HG03354 (cell line): ENCODE measurements at regions not wholly inside any gene's neighbourhood (a gene's known extent, or its start where the extent isn't known, plus 50 kb on each side); places are given as distances from the start of the nearest gene placed in this dataset.

Experiments
- ATAC-seq: cut with Tn5 transposase; IDR thresholded peaks from one replicate; pipeline ENCODE4 v1.9.1; 2021; ENCODE audit warnings: mild to moderate bottlenecking; ENCODE audit not compliant: unreplicated experiment, poor library complexity, severe bottlenecking

DNA sequence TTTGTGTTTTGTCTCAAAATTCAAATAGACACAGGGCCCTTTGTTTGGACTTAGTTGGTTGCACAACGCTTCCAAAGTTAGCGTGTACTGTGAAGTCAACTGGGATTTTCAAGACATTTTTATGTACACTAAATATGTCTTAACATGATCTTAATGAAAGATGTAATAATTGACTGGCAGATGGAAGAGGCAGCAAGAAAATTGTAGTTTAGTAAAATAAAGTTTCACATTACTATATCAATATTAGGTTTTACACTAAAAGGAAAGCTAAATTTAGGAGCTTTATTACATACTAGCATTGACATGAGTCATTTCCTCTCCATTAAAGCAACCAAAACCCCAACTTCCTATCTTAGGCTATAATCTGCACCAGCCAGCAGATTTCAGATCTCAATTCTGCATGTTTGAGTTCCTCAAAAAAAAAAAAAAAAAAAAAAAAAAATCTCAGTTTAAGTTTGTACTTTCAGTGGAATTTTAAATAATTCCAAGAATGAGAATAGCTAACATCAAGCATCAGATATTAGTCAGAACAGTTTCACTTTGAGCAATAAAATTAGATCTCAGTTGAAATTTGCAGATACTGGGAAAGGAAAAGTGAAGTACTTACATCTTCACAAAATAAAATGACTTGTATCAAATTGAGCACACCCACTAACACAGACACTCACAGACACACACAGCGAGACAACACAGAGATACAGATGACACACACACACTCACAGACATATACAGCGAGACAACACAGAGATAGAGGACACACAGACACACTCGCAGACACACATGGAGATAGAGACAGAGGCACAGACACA, 346.6 kb upstream of the KLF6 start:
- ATAC-seq = peak; percentile 67

DNA sequence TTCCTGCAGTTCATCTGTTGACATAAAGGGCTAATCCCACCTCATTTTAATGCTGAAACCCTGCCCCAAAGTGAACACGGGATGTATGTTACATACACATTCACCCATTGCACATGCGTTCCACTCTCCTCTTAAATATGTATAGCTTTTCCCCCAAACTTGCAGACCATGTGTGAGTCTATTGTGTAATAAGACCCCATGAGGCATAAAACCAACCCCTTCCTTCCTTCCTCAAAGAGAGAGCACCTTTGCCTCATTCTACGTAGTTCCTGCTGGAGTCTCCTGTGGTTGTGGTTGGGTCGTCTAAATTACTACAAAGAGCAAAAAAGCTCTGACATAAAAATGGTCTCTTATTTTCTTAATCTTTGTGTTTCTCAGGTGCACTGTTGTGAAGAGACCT, 345.7 kb upstream of the KLF6 start:
- ATAC-seq = no peak

DNA sequence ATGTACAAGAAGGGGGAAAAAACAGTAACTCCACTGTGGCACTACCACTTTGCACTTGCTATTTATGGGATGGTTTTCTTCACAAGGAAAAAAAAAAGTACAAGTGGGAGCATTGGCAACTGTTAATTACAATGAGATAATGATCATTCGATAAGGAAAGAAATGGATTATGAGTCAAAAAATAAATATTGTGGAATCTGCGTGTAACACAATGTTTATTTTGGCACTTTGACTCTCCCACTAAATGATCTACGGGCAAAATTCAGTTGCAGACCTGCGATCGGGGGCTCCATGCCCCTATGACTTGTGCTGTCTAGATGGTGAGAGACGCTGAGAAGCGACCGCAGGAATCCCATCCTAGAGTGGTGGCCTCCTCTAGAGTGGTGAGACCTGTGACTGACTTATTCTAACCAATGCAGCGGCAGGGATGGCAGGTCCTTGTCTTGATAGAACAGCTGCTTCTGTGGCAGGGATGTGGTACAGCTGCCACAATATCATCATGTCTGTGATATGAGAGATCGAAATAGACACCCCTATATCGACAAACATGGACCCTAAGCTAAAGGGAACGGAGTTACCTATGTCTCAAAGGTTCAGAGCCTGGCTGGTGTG, 345.0 kb upstream of the KLF6 start:
- ATAC-seq = no peak

DNA sequence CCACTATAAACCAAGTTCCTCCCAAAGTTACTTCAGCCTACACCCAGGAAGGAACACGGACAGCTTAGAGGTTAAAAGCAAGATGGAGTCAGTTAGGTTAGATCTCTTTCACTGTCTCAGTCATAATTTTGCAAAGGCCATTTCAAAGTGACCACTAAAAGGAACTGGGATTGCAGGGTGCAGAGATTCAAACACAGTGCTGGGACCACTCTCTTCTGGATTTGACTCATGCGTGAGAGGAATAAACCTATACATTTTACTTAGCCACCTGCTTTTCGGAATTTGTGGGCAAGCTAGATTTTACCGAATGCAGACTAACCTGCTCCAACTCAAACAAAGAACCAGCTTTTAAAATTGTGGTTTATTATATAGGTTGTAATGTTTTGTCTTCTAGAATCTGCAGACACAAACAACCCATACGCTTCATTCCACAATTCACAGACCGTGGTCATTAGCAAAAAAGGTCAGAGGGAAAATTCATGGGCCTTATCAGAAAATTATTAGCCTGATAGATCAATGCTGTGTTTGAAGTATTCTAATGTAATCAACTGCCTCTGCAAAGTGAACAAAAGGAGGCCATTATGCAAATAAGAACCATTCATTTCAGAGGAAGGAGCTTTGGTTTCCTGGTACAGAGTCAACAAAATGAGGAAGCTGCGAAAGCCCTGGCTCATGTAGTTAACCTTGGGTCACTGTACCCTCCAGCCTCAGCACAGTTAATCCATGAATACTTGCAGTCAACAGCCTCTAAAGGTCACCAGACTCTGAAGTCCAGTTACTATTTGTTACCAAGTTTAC, 342.7 kb upstream of the KLF6 start:
- peak; percentile 76 for ATAC-seq

DNA sequence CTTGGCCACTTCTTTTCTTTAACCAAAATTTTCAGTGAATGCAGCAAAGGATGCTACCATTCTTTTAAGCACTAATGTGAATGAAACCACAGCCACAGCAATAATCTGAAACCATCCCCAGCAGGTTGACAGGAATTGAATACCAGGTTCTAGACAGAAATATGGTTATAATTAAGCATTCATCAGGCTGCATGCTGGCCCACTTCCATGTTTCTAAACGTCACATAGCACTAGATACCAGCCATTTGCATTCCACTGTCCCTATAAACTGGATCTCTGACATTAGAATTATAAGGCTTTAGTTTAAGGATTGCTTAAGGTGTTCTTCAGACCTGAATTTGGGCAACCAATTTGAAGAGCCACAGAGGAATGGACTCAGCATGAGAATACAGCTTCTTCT, 340.8 kb upstream of the KLF6 start:
- ATAC-seq = no peak

DNA sequence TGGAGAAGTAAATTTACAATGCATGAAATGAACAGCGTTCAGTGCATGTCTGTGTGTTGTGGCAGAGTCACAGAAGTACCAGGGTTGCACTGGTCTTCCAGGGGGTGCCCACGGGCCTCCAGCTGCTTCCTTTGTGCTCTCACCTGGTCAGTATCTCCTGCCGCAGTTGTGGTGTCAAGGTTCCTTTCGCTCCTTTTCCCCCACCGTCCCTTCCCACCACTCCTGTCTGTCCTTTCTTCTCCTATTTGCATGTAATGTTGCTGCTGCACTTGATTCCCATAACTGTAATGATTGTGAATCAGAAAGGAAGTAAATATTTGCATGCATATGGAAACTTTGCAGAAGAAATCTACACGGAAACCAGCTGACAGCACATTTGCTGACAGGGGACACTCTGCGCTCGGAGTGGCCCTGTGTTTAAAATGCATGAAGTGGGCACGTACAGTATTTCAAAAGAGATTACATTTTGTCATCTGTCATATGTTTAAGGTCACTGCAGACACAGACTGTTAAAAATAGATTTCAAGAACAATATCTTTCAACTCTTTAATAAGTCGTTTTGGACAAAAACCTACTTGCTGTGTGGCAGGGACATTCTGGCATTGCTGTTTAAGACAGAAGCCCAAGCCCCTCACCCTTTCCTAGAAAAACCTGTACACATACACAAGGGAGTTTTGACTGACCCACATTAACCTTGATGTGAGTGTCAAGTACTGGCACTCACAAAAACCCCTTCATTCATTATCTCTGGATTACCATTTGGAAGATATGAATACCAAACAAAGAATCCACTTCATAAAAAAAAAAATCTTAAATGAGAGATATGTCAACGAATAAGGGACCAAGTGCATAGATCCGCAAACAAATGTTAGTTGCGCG, 336.7 kb upstream of the KLF6 start:
- ATAC-seq = peak; percentile 81

- no peak for ATAC-seq
These were observed 335.3 kb upstream of the KLF6 start for GRCh38 chr10:4120096-4120853.

DNA sequence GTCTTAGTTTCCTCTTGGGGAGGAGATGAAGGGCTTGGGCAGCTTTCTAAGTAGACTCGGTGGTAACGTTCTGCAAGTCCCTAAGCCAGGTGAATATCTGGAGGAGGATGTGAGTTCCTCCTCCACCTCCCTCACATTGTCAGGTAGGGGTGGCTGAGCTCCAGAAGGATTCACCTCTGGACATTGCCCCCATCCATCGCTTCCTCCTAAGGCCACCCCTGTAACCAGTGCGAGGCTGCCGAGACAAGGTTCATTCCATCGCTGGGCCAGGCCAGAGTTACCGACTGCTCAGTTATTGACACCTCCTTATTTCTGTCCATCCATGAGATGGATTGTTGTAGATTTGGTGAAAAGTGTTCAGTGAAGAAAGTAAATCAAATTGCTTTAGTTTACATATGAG, 334.1 kb upstream of the KLF6 start:
- no peak for ATAC-seq

GRCh38 chr10:4117604-4118003, 332.6 kb upstream of the KLF6 start:
- no peak for ATAC-seq

- no peak for ATAC-seq
These were observed 326.6 kb upstream of the KLF6 start for GRCh38 chr10:4111643-4112042.

GRCh38 chr10:4109469-4109868, 324.5 kb upstream of the KLF6 start:
- no peak for ATAC-seq

DNA sequence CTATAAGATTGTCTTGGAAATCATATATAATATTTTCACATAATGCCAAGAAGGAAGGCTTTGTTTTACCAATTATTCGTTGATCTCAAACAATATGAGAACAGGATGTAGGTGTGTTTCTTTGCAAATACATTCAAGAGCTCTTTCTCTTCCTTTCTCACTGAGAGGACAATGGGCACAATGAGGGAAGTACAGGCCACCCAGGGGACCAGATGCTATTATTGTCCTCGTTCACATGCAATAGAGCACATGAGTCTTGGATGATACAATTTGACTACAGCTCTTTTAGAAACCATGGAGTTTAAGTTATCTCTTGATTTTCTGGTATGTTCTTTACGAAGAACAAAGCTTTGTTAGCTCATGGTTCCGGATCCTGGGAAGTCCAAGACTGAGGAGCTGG, 323.7 kb upstream of the KLF6 start:
- no peak for ATAC-seq

- ATAC-seq = no peak
These were observed 322.4 kb upstream of the KLF6 start for GRCh38 chr10:4107285-4107851.

- ATAC-seq = no peak
These were observed 318.6 kb upstream of the KLF6 start for GRCh38 chr10:4103603-4104002.

DNA sequence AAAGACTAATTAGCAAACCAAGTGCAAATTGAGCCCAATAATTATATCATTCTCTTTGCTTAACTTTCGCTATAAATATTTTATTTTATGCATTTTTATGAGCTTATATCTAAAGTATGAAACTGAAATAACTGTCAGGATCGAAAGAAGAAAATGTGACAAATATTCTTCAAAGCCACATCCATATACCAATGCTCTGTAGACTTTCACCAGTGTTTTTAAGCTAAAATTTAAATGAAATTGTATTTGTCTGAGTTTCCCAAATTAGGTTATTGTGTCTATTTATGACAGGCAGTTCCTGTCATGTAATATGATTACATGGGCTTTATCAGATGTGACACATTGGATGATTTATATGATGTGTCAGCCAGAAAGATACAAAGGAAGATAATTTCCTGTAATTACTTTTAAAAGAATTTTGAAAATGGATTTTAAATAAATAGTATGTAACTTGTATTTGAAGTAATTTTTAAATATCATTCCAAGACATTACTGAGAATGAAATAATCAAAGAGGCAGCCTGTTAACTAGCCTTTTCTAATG, 317.9 kb upstream of the KLF6 start:
- no peak for ATAC-seq

- ATAC-seq = peak; percentile 50
These were observed 317.1 kb upstream of the KLF6 start for GRCh38 chr10:4101918-4102654.

DNA sequence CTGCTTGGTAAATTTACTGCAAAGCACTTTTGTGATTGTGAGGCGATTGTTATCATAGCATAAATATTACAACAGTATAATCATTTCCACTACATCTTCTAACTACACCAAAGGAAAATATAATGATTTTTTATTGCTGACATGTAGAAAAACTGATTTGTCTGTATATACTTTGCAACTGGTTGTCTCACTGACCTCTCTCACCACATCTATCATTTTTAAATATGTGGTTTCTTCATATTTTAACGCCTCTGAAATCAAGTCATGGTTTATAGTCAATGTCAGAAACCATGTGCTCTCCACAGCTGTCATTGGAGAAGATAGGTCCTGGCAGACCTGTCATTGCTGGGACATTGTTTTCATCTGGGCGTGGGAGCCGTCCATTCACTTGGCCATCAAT, 315.4 kb upstream of the KLF6 start:
- no peak for ATAC-seq

DNA sequence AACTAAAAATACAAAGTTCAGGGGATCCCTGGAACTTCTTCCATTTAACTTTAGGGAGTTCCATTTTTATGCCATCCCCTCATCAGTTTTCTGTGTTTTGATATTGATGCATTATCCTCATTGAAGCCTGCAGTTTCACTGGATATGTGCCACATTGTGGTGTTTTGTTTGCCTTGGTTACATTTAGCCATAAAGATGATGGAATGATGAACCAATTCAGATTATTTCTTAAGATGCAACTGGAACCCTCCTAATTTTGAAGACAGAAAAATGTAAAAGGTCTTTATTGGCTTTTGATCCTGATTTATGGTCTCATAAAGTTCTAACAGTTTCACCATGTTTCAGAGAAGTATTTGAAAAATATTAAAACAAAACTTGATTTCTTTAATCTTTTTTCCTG, 314.2 kb upstream of the KLF6 start:
- ATAC-seq = no peak
